Brain microvascular endothelial cell (primary cell): ENCODE measurements at regions not wholly inside any gene's neighbourhood (a gene's known extent, or its start where the extent isn't known, plus 50 kb on each side); places are given as distances from the start of the nearest gene placed in this dataset.

Source experiments
- DNase-seq: peaks from one replicate; pipeline ENCODE4 v3.0.0-alpha.2; 2020
- H3K27ac ChIP-seq: fragments of 250-450 bp; sonication (Bioruptor Pico); 2 replicates; pipeline ENCODE4 v1.5.1; 2020; ENCODE audit warnings: mild to moderate bottlenecking, moderate library complexity
- H3K27me3 ChIP-seq: fragments of 250-450 bp; sonication (Bioruptor Pico); replicated peaks from 2 replicates; pipeline ENCODE4 v1.5.1; 2020; ENCODE audit warnings: mild to moderate bottlenecking
- H3K36me3 ChIP-seq: fragments of 250-450 bp; sonication (Bioruptor Pico); replicated peaks from 2 replicates; pipeline ENCODE4 v1.5.1; 2020; ENCODE audit warnings: mild to moderate bottlenecking
- H3K4me3 ChIP-seq: 2 replicates; pipeline ENCODE4 v1.5.1; 2011; ENCODE audit warnings: low read depth, mild to moderate bottlenecking, control low read depth, low read length, moderate library complexity
- CTCF ChIP-seq: IDR thresholded peaks from 2 replicates; pipeline ENCODE4 v1.5.1; 2011; ENCODE audit warnings: low read depth, mild to moderate bottlenecking, moderate library complexity, low read length, control low read depth, inconsistent platforms; ENCODE audit errors: missing control alignments
- in situ Hi-C: cut with HindIII; loops from 2 replicates; pipeline ENCODE4 v1.10.0; 2017; ENCODE audit warnings: low sequenced_read_pairs, low pct_ligation_motif_present

GRCh38 chr12:25741917-25742316, 188.8 kb upstream of the LMNTD1 start:
- in situ Hi-C loops: no loop called here
- no peak overlapping the region for H3K27ac ChIP-seq
- DNase-seq: no peak
- H3K4me3 ChIP-seq: no peak overlapping the region
- no peaks in the 10 kb centered on the region for H3K36me3 ChIP-seq
- no peak for TF ChIP-seq CTCF
- no peaks in the 10 kb centered on the region for H3K27me3 ChIP-seq

- no peak overlapping the region for H3K27ac ChIP-seq
Observed at GRCh38 chr12:25743679-25744215, 190.7 kb upstream of the LMNTD1 start.

GRCh38 chr12:25744313-25744712, 191.2 kb upstream of the LMNTD1 start:
- in situ Hi-C loops: no loop called here
- TF ChIP-seq CTCF: no peak
- no peak overlapping the region for H3K4me3 ChIP-seq
- no peak for DNase-seq
- no peaks in the 10 kb centered on the region for H3K27me3 ChIP-seq
- no peak overlapping the region for H3K27ac ChIP-seq
- H3K36me3 ChIP-seq: no peaks in the 10 kb centered on the region

More at GRCh38 chr12:25743679-25744215, 190.7 kb upstream of the LMNTD1 start:
- Histone ChIP-seq H3K36me3 (no peaks in the 10 kb centered on the region), H3K27me3 (no peaks in the 10 kb centered on the region), H3K4me3 (no peak overlapping the region)
- TF ChIP-seq CTCF: no peak
- in situ Hi-C loops: no loop called here
- DNase-seq: no peak

GRCh38 chr12:25745281-25745680, 192.2 kb upstream of the LMNTD1 start:
- TF ChIP-seq CTCF: no peak
- no peak overlapping the region for H3K27ac ChIP-seq
- H3K4me3 ChIP-seq: no peak overlapping the region
- no peaks in the 10 kb centered on the region for H3K27me3 ChIP-seq
- no peaks in the 10 kb centered on the region for H3K36me3 ChIP-seq
- in situ Hi-C loops: no loop called here
- no peak for DNase-seq

GRCh38 chr12:25746131-25746530, 193.0 kb upstream of the LMNTD1 start:
- Histone ChIP-seq H3K4me3 (no peak overlapping the region), H3K27me3 (no peaks in the 10 kb centered on the region), H3K27ac (no peak overlapping the region), H3K36me3 (no peaks in the 10 kb centered on the region)
- no peak for TF ChIP-seq CTCF
- DNase-seq: no peak
- in situ Hi-C loops: no loop called here

GRCh38 chr12:25752710-25753309, 199.7 kb upstream of the LMNTD1 start:
- no peak for TF ChIP-seq CTCF
- H3K27ac ChIP-seq: no peak overlapping the region
- in situ Hi-C loops: no loop called here
- DNase-seq: no peak
- no peaks in the 10 kb centered on the region for H3K36me3 ChIP-seq
- H3K27me3 ChIP-seq: no peaks in the 10 kb centered on the region
- H3K4me3 ChIP-seq: no peak overlapping the region
